GM18517 (cell line): ENCODE measurements at regions not wholly inside any gene's neighbourhood (a gene's known extent, or its start where the extent isn't known, plus 50 kb on each side); places are given as distances from the start of the nearest gene placed in this dataset.
"Not testable (repeated sequence)": the region's sequence is repeated elsewhere in the genome, so short reads cannot be mapped to it uniquely, and the experiment has no call there.

Source experiments
- ATAC-seq: cut with Tn5 transposase; IDR thresholded peaks from one replicate; pipeline ENCODE4 v1.9.1; 2021; ENCODE audit warnings: mild to moderate bottlenecking, moderate library complexity; ENCODE audit not compliant: unreplicated experiment

DNA sequence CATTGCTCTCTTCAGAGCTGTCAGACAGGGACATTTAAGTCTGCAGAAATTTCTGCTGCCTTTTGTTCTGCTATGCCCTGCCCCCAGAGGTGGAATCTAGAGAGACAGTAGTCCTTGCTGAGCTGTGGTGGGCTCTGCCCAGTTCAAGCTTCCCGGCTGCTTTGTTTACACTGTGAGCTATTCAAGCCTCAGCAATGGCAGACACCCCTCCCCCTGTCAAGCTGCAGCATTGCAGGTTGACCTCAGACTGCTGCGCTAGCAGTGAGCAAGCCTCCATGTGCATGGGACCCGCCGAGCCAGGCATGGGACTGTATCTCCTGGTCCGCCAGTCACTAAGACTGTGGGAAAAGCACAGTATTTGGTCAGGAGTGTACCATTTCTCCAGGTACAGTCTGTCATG, 53.6 kb upstream of the MAPK10 start:
- ATAC-seq = not testable (repeated sequence)

DNA sequence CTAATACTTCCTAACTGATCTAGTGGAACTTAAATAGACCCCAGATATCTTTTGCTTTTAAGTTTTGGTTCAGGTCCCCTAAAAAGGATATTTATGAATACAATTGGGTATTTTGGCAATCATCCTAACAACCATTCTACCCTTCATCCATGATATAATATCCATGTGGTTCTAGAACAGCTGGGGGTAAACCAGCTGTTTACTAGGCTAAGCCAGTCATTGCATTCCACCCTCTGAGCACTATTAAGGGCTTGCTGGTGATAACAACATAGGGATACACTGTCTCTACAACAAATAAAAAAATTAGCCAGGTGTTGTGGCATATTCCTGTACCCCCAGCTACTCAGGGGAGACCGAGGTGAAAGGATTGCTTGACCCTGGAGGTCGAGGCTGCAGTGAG, 54.8 kb upstream of the MAPK10 start:
- ATAC-seq = no peak

DNA sequence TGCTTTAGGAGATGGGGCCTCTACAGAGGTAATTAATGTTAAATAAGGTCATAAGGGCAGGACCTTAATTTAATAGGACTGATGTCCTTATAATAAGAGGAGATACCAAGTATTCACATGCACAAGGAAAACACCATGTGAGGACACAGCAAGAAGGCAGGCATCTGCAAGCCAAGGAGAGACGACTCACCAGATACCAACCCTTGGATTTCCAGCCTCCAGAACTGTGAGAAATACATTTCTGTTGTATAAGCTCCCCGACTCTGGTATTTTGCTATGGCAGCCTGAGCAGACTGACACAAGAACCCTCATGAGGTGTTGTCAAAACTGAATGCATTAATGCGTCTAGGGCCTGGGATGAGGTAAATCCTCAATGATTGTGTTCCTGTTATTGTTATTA, 56.2 kb upstream of the MAPK10 start:
- ATAC-seq = no peak

DNA sequence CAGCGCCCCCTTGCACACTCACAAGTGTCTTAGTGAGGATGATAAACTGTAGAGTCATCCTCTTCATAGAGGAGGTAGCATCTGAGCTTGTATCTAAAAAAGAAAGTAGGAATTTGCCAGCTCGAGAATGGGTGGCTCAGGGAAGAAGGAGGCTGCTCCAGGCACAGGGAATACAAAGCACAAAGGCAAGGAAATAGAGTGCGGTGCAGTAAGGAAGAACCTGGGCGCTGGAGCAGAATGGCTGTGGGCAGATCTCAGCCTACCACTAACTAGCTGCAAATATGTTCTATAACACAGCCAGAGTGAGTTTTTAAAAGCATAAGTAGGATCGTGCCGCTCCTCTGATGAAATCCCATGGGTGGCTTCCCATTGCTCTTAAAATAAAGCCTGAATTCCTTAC, 61.6 kb upstream of the MAPK10 start:
- ATAC-seq = no peak

DNA sequence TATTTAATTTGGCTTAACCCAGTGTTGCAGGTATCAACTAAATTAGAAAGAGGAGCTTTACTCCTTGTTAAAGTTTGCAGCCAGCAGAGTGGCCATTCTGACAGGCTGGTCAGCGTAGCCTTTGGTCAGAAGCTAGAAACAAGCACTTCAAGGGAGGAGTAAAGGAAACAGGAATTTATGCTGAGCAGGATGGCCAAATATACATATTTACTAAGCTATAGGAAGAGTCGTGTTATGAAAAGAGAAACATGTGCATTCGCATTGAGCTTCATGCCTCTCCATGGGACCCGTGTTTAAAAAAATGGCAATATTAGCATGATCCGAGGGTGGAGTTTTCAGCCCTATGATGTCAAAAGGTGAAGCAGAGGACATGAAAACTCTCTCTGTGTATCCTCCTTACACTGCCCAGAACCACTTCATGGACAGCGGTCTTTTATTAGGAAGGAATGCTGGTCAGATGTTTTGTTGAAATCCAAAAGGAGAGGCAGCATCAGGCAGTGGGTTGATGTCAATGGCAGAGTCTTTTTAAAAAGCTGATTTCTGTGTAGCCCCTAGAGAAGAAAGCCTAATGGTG, 71.8 kb upstream of the MAPK10 start:
- no peak for ATAC-seq

DNA sequence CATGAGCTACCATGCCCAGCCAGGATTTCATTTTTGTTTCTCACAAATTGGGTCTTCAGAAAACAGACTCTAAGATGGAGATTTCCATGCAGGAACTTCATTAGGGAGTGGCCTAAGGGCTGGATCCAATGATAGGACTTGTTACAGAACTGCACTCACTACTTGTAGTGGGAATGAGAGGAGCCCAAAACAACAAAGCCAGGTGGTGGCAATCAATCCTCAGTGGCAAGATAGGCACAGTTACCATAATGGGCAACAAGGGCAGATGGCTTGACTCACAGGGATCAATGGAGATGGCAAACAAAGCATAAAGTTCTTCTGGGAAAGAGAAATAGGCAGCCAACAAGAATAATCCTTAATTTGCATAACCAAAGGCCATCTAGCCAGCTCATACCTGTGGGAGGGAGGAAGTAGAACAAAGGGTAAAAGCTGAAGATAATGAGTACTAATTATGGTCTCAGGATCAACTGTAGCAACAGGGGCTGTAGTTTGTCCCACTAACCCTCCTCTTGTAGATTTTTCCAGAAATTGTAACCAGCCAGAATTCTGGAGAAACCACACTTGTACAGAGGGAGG, 72.8 kb upstream of the MAPK10 start:
- no peak for ATAC-seq

DNA sequence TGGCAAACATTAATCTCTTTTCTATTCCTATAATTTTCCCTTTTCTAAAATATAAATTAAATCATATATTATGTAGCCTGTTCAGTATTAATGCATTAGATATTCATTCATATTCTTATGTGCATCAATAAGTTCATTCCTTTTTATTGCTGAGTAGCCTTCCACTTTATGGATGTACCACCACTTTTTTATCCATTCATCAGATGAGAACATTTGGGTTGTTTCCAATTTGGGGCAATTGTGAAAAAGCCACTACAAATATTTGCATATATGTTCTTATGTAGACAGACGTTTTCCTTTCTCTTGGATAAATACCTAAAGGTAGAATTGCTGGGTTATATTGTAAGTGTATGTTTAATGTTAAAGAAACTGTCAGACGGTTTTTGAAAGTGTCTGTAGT, 79.4 kb upstream of the MAPK10 start:
- no peak for ATAC-seq

DNA sequence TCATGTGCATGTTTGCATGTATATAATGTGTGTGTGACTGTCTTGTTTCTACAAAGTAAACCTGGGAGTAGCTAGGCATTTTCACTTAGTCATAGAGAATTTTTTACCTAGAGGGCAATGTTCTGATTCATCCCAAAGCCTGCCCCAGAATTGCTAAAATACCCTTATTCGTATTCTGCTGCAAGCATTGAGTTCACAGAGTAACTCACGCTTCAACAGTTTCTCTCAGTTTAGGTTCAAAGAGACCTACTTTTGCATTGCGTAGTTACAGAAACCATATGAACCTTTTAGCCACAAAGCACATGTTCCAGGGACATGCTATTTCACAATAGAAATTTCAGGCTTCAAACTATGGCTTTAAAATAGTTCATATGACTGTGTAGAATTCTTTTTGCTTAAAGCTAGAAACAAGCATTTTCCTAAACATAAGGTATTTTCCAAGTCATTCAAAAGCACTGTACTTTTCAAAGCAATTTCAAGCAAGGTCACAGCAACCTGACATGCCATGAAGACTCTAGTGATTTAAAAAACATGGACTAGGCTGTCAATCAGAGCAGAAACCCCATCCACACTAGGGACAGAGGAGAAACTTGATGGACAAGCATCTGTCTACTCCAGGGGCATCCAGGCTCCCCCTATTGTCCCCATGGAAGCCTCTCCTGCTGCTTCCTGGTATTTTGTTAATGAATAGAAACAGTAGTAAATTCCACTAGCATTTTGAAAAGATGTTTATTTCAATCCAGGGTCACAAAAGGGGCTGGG, 81.5 kb upstream of the MAPK10 start:
- ATAC-seq = no peak

DNA sequence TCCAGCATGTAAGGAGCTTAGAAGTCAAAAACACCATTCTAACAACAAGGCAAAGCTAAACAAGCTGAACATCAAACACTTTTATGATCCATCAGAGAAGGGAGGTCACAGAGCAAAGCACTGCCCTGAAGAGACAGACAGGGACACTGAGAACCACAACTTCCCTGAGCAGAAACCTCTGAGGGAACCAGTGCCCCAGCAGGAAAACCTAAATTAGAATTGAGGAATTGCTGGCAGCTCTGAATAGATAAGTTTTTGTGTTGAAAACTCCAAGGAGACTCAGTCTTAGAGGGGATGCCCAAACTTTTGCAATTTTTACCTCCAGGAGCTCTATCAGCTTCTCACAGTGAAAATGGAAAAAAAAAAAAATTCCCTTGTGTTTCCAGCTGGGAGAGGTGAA, 83.0 kb upstream of the MAPK10 start:
- ATAC-seq = no peak

DNA sequence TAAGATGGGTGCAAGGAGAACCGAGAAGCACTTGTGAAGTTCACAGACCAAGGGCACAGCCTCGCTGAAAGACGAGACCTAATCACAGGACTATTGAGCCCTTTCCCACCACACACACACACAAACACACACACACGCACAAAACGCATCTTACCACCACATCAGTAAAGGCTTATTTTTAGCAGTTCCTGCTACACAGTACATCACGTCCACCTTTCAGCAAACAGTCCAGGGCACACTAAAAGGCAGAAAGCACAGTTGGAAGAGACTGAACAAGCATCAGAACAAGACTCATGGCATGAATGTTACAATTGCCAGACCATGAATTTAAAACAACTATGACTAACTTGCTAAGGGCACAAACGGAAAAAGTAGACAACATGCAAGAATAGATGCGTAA, 83.6 kb upstream of the MAPK10 start:
- ATAC-seq = no peak

DNA sequence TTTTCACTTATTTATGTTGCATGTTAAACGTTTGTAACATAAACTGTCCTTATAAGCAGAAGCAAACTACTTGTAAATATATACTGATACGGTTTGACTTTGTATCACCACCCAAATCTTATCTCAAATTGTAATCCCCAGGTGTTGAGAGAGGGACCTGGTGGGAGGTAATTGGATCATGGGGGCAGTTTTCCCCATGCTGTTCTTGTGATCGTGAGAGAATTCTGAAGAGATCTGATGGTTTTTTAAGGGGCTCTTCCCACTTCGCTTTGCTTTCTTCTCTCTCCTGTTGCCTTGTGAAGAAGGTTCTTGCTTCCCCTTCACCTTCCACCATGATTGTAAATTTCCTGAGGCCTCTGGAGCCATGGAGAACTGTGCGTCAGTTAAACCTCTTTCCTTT, 87.1 kb upstream of the MAPK10 start:
- ATAC-seq = no peak

DNA sequence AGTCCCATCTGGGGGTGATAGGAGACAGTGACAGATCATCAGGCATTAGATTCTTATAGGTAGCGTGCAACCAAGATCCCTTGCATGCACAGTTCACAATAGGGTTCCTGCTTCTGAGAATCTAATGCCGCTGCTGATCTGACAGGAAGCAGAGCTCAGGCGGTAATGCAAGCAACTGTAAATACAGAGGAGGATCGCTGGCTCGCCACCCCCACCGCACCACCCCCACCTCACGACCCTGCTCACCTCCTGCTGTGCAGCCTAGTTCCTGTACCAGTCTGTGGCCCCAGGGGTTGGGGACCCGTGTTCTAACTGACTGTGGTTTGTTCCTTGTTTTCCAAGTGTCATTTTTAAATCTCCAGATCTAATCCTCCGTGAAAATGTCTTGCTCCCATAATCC, 89.0 kb upstream of the MAPK10 start:
- ATAC-seq = no peak

DNA sequence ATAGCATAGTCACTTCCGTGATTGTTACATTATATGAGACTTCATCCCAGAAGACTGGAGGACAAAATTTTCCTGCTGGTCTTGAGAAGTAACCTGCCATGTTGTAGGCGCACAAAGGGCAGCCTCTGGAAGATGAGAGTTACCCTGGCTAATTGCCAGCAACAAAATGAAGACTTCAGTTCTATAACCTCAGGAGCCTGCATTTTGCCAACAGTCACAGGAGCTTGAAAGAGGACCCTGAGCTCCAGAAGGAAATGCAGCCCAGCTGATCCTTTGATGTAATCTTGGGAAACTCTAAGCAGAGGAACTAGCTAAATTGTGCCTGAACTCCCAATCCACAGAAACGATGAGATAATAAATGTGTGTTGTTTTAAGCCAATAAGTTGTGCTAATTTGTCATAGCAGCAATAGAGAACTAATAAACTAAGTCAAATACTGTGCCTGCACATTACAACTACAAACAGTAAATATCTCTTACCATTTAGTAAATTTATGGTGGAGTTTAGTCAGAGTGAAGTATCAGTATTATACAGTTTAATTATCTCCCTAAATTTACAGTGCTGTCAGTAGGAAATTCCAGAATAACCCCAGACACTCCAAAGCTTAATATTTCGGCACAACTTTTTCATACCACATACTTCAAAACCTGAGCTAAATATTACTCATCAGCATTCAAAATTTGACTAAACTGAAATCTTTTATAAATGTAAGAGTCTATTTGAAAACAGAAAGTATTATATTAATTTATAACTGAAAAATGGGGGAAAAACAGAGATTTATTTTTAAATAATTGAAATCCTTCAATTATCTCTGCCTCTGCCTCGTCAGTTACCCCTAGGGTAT, 90.1 kb upstream of the MAPK10 start:
- no peak for ATAC-seq

DNA sequence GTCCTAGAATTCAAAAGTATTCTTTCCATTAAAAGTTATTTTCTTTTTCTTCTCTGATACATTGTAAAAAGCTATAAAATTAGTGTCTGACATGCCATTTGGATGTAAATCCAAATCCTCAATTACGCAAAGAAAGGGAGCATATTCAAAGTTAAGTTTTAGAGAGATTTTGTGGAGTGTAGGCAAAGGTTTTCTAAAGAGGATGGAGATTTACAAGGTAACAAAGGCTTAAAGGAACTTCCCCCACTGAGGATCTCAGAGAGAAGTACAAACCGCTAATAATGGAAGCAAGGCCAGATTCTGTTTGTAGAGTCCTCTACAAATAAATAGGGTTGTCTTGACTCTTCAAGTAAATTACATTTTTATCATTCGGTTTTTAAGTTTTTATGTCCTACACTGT, 91.0 kb upstream of the MAPK10 start:
- no peak for ATAC-seq

DNA sequence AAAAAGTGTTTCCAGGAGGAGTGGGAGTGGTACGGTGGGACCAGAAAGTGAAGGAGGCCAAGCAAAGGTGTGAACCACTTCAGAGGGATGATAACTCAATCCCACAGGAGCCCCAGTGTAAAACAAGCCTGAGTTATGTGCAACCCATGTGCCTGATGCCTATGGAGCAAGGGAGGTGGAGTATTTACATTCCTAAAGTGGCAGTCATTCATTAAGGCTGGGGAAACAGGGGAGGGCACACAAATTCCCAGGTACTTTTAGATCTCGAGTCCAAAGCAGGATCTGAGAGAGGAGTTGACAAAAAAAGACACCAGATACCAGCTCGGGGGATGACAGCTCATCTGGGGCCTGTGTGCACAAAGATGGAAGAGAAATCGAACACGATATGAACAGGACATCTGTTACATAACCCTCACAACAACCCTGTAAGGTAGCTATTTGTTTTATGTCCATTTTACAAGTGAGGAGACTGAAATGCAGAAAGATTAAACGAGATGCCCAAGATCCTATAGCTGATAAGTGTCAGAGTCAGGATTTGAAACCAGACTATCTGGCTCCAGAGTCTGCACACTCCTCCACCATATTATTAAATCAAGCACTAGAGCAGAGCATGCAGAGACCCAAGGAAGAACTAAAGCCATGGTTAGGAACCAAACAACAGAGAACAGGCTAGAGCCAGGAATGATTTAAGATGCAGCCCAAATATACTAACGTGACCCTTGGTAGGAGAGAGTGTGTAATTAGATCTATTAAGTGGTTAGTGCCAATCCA, 91.9 kb upstream of the MAPK10 start:
- no peak for ATAC-seq

DNA sequence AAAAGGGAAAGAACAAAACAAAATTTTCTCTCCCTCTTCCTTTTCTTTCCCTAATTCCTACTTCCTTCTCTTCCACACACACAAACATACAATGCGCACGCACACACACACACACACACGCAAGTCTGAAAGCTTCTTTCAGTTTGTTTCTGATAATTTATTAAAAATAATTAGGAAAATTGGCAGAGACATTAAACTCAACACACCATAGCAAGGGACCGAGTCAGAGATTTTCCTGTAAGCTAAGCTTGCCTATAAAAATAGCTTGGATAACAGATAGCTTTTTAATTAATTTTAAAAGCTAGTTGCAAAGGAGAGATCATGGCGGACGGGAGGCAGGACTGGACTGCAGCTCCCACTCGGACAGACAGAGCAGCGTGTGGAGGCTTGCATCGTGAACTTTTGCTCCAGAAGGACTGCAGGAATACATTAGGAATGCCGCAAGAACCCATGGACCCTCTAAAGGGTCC, 92.6 kb upstream of the MAPK10 start:
- ATAC-seq = no peak

DNA sequence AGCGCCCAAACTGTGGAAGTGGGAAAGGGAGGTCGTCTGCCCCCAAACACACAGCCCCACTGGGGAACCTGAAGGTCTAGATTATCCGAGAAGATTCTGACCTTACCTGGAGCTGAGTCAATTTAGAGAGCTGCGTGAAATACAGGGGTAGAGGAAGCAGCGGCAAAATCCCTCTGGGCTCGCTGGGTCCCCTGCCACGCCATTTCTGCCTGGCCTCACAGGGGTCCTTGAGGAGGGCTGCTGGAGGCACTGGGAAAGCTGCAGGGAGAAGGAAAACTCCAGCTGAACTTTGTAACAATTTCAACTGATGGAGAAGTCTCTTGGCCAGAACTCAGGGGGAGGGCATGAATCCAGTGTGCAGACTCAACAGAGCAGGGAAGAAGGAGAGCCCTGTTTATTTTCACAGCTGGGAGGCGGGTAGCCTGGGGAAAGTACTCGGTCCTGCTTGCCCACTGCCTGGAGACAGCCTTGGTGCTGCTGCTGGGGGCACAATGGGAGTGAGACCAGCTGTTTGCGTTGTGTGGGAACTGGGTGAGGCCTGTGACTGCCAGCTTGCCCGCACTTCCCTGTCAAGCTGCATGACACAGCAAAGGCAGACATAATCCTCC, 93.2 kb upstream of the MAPK10 start:
- ATAC-seq = no peak

DNA sequence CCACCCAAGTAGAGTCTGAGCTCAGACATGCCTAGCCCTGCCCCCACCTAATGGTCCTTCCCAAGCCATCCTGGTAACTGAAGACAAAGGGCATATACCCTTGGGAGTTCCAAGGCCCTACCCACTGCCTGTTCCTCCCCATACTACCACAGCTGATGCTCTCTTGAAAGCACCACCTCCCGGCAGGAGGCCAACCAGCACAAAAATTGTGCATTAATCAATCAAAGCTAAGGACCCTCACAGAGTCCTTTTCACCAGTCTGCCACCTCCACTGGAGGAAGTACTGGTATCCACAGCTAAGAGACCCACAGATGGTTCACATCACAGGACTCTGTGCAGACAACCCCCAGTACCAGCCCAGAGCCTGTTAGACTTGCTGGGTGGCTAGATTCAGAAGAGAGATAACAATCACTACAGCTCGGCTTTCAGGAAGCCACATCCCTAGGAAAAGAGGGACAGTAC, 93.8 kb upstream of the MAPK10 start:
- not testable (repeated sequence) for ATAC-seq

DNA sequence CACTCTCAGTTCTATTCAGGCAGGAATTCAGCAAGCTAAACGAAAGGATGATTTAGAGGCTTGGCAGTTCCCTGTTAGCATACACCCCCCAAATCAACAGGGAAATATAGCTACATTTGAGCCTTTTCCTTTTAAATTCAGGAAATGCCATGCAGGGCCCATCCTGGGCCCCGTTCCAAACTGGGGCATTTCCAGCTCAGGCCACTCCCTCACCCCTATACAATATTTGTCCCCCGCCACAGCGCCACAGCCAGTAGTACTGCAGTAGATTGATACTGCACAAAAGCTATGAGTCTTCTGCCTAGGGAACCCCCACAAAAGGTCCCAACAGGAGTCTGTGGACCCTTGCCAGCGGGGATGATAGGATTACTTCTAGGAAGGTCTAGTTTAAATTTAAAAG, 102.0 kb upstream of the MAPK10 start:
- no peak for ATAC-seq

DNA sequence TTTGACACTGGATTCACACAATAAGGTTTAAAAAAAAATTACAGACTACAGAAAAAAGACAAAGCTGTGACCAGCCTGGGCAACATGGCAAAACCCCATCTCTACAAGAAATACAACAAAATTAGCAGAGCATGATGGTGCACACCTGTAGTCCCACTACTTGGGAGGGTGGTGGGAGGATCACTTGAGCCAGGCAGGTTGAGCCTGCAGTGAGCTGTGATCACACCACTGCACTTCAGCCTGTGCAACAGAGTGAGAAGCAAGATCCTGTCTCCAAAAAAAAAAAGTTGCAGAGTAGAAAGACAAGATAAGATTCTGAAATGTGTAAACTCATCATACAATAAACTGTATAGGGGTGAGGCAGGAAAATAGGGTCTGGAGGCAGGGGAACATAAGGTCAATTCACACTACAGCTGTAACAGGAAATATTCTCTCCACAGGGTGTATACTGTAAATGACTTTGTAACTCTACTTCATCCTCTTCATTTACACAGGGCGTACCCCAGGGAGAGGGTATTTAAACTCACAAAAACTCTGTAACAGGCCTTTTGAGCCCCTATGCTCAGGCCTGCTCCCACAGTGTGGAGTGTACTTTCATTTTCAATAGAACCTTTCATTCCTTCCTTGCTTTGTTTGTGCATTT, 112.6 kb upstream of the MAPK10 start:
- ATAC-seq = no peak
